K562 (cell line): ENCODE measurements at regions not wholly inside any gene's neighbourhood (a gene's known extent, or its start where the extent isn't known, plus 50 kb on each side); places are given as distances from the start of the nearest gene placed in this dataset.

Experiments
- ATAC-seq: fragments of 200-7000 bp; cut with Tn5 transposase; 3 replicates; pipeline ENCODE4 v1.9.1; 2020; ENCODE audit warnings: moderate library complexity
- BruUV-seq: library from RNA; stranded (reverse); fragments of 400-500 nt; replicated peaks from 2 replicates; lab custom pipeline; 2021; lab: Mats Ljungman, UMichigan
- CTCF ChIA-PET: fragments of 300-600 bp; formaldehyde crosslinking; extraction: SDS; loops from one replicate; lab custom pipeline; 2021; ENCODE audit warnings: low intra/inter-chr PET ratio; lab: Yijun Ruan, JAX
- POLR2A ChIA-PET: fragments of 300-600, 350-650 bp; sonication (Branson Sonifier 250); formaldehyde crosslinking; extraction: SDS; loops from one replicate; lab custom pipeline; 2021; ENCODE audit warnings: antibody characterized with exemption, inconsistent platforms; lab: Yijun Ruan, JAX
- DNase-seq, 4 experiments: peaks; one replicate each; pipeline versions ENCODE4 v3.0.0 to v3.0.0-alpha.2; 2011 to 2018; ENCODE audit warnings: low spot score in 3 of 4, mixed read lengths in 3 of 4; ENCODE audit errors: extremely low read depth in 1 of 4
- FAIRE-seq: peaks from 2 replicates; lab custom pipeline; 2011; peaks lifted over from hg19 to GRCh38; lab: Jason Lieb, UNC
- H2AFZ ChIP-seq: 2 replicates; pipeline ENCODE4 v1.6.0; 2011; ENCODE audit warnings: low read depth, low read length, control low read depth, inconsistent platforms
- H3K27ac ChIP-seq: fragments of 200-600 bp; 3 replicates; pipeline ENCODE4 v1.8.0; 2011; ENCODE audit warnings: low read depth, mild to moderate bottlenecking, control low read depth, inconsistent platforms, low read length, moderate library complexity, mixed read lengths; ENCODE audit errors: extremely low read depth
- H3K27me3 ChIP-seq, 2 experiments: fragments of 300-600 bp in 1 of 2; 2 replicates in 1 of 2; 3 replicates in 1 of 2; pipeline versions ENCODE4 v1.6.0 to v1.8.0; 2011; ENCODE audit warnings: inconsistent platforms in 2 of 2, low read length in 2 of 2, mild to moderate bottlenecking in 1 of 2, mixed read lengths in 1 of 2, moderate library complexity in 1 of 2; ENCODE audit not compliant: control insufficient read depth in 2 of 2, insufficient read depth in 2 of 2
- H3K36me3 ChIP-seq: fragments of 300-600 bp; 3 replicates; pipeline ENCODE4 v1.8.0; 2011; ENCODE audit warnings: mild to moderate bottlenecking, low read length, inconsistent platforms; ENCODE audit not compliant: control insufficient read depth, insufficient read depth
- H3K4me1 ChIP-seq, 2 experiments: fragments of 200-600 bp in 1 of 2; replicated peaks in 1 of 2; 2 replicates in 1 of 2; 3 replicates in 1 of 2; pipeline versions ENCODE4 v1.5.1 to v1.8.0; 2011; ENCODE audit warnings: inconsistent platforms in 2 of 2, low read length in 2 of 2, mild to moderate bottlenecking in 1 of 2, mixed read lengths in 1 of 2, moderate library complexity in 1 of 2; ENCODE audit not compliant: control insufficient read depth in 2 of 2, insufficient read depth in 2 of 2
- H3K4me2 ChIP-seq: 2 replicates; pipeline ENCODE4 v1.6.1; 2011; ENCODE audit warnings: low read length, control low read depth, inconsistent platforms, mixed read lengths; ENCODE audit not compliant: insufficient read depth
- H3K4me3 ChIP-seq: fragments of 200-600 bp; sonication (generic), shearing (Covaris generic); 2 replicates; pipeline ENCODE4 v1.5.1; 2016; ENCODE audit warnings: control low read depth, inconsistent platforms
- H3K79me2 ChIP-seq: fragments of 200-600 bp; 3 replicates; pipeline ENCODE4 v1.8.0; 2011; ENCODE audit warnings: low read length, inconsistent platforms; ENCODE audit not compliant: control insufficient read depth, insufficient read depth
- H3K9ac ChIP-seq, 2 experiments: 2 replicates each; pipeline versions ENCODE4 v1.6.0 to v1.6.1; 2011; ENCODE audit warnings: low read depth in 2 of 2, low read length in 2 of 2, control low read depth in 1 of 2, inconsistent platforms in 1 of 2, mild to moderate bottlenecking in 1 of 2, mixed read lengths in 1 of 2; ENCODE audit not compliant: insufficient read depth in 1 of 2
- H3K9me1 ChIP-seq: one replicate; pipeline ENCODE4 v1.6.0; 2011; ENCODE audit warnings: inconsistent platforms, mild to moderate bottlenecking, low read length, moderate library complexity; ENCODE audit not compliant: control insufficient read depth, insufficient read depth
- H3K9me3 ChIP-seq: replicated peaks from 2 replicates; pipeline ENCODE4 v1.5.1; 2011; ENCODE audit warnings: low read depth, low read length, inconsistent platforms; ENCODE audit not compliant: control insufficient read depth, insufficient read depth
- H4K20me1 ChIP-seq: replicated peaks from 2 replicates; pipeline ENCODE4 v1.6.1; 2011; ENCODE audit warnings: low read length, inconsistent platforms, mixed read lengths; ENCODE audit not compliant: control insufficient read depth, insufficient read depth
- CREM ChIP-seq: IDR thresholded peaks from 2 replicates; pipeline ENCODE4 v1.6.1; 2014; ENCODE audit warnings: antibody characterized with exemption, low read depth
- MEF2D ChIP-seq: conservative IDR thresholded peaks from 2 replicates; pipeline ENCODE4 v1.6.1; 2016; ENCODE audit warnings: low read depth, missing genetic modification characterization, missing compliant biosample characterization
- NFE2L1 ChIP-seq: fragments of 450-650 bp; IDR thresholded peaks from 2 replicates; pipeline ENCODE4 v1.6.1; 2016; ENCODE audit warnings: missing genetic modification characterization, low read depth, mild to moderate bottlenecking, missing compliant biosample characterization, moderate library complexity, borderline replicate concordance
- ZNF146 ChIP-seq: IDR thresholded peaks from one replicate; pipeline ENCODE4 v1.6.1; 2018; ENCODE audit warnings: missing compliant biosample characterization; ENCODE audit not compliant: unreplicated experiment
- WGBS: fragments of 100-300 bp; shearing (Covaris generic); methylation state at CpG from one replicate; pipeline ENCODE4 v1.1.6; 2016; ENCODE audit warnings: low coverage, mixed read lengths; ENCODE audit not compliant: insufficient coverage; ENCODE audit errors: missing lambda C conversion rate; 5-methylcytosine and 5-hydroxymethylcytosine counted together
- in situ Hi-C: fragments of 300-500 bp; cut with MboI; formaldehyde crosslinking; loops from 4 replicates; pipeline ENCODE4 v1.15.0; 2018; ENCODE audit warnings: inconsistent platforms, mixed read lengths
- intact Hi-C: fragments of 100-400 bp; cut with micrococcal nuclease; formaldehyde crosslinking; loops from 2 replicates; pipeline ENCODE4 v1.14.2; 2022

DNA sequence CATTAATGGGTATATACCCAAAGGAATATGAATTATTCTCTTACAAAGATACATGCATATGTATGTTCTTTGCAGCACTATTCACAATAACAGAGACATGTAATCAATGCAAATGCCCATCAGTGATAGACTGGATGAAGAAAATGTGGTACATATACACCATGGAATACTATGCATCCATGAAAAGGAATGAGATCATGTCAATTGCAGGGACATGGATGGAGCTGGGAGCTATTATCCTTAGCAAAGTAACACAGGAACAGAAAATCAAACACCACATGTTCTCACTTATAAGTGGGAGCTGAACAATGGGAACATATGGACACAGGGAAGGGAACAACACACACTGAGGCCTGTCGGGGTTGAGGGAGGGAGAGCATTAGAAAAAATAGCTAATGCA lies 141.1 kb upstream of the HS3ST4 start:
- no peaks in the 10 kb centered on the region for H4K20me1 ChIP-seq
- no peak overlapping the region for H2AFZ ChIP-seq
- H3K9ac ChIP-seq, result no peak overlapping the region
- in situ Hi-C loops, result no loop called here
- TF ChIP-seq ZNF146 (CRISPR knock-in tag), result peak; percentile 46
- no peak for TF ChIP-seq NFE2L1 (tag)
- H3K9me1 ChIP-seq, result no peaks in the 10 kb centered on the region
- H3K9me3 ChIP-seq, result no peaks in the 10 kb centered on the region; the same call in none of the 2 replicates
- H3K27me3 ChIP-seq, result no peaks in the 10 kb centered on the region
- no peak for FAIRE-seq
- no peaks in the 10 kb centered on the region for H3K36me3 ChIP-seq
- 25% methylated on average over 1 of the region's 1 CpG for WGBS
- no peak overlapping the region for H3K4me2 ChIP-seq
- CTCF ChIA-PET, result no interaction called here
- H3K4me3 ChIP-seq, result no peak overlapping the region
- POLR2A ChIA-PET, result no interaction called here
- no peak overlapping the region for H3K27ac ChIP-seq
- DNase-seq, result no peak
- H3K79me2 ChIP-seq, result no peaks in the 10 kb centered on the region
- peaks cover 8 to 22% of the 10 kb centered on the region in 2 experiments; a peak in 4 of 5 replicates for H3K4me1 ChIP-seq
- intact Hi-C loops, result no loop called here
- ATAC-seq, result no peak
- no TSS peak for BruUV-seq

DNA sequence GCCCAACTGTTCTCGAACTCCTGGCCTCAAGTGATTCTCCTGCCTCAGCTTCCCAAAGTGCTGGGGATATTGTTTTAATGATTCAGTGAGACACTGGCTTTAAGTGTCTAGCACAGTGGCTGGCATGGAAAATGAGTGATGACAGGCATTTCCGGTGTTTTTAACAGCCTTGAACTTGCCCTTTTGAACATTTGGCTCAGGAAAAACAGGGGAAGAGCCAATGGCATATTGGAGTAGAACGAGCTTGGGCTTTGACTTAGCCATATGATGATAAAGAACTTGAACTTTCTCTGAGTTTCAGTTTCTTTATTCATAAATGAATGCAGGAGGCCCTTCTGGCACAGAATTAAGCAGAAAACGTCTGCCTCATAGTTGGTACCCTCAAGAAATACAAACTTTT lies 145.0 kb upstream of the HS3ST4 start:
- FAIRE-seq (no peak), ATAC-seq (no peak), DNase-seq (no peak)
- Histone ChIP-seq H3K27ac (no peak overlapping the region), H3K27me3 (0 out of 5 replicates have a peak, but pooled peaks cover 0 to 3% of the 10 kb centered on the region in 2 experiments), H3K4me2 (no peak overlapping the region), H3K36me3 (no peaks in the 10 kb centered on the region), H4K20me1 (no peaks in the 10 kb centered on the region), H3K9me3 (no peaks in the 10 kb centered on the region; the same call in 1 of the 2 replicates), H3K9me1 (no peaks in the 10 kb centered on the region), H3K79me2 (no peaks in the 10 kb centered on the region), H3K4me1 (no peaks in the 10 kb centered on the region), H3K9ac (no peak overlapping the region), H3K4me3 (no peak overlapping the region), H2AFZ (peak overlapping the region; percentile 53)
- CTCF ChIA-PET, result no interaction called here
- 14% methylated on average over 4 of the region's 4 CpGs for WGBS
- in situ Hi-C loops, result no loop called here
- TF ChIP-seq MEF2D (tag) (no peak), CREM (no peak)
- POLR2A ChIA-PET, result no interaction called here
- intact Hi-C loops, result no loop called here
- BruUV-seq, result no TSS peak
